HG03439 (cell line): ENCODE measurements at regions not wholly inside any gene's neighbourhood (a gene's known extent, or its start where the extent isn't known, plus 50 kb on each side); places are given as distances from the start of the nearest gene placed in this dataset.
A peak's percentile ranks its signal among the peaks of the same experiment; 100 is the strongest.

ENCODE experiments used
- ATAC-seq: cut with Tn5 transposase; IDR thresholded peaks from one replicate; pipeline ENCODE4 v1.9.1; 2021; ENCODE audit warnings: mild to moderate bottlenecking, moderate library complexity; ENCODE audit not compliant: unreplicated experiment

- ATAC-seq, result no peak
Observed at GRCh38 chr2:29974086-29974485, 52.7 kb upstream of the ALK start.

GRCh38 chr2:29977284-29977683 lies 55.9 kb upstream of the ALK start:
- ATAC-seq, result no peak

GRCh38 chr2:29981402-29981801 lies 60.0 kb upstream of the ALK start:
- no peak for ATAC-seq

- ATAC-seq, result no peak
Observed at GRCh38 chr2:29983308-29983707, 61.9 kb upstream of the ALK start.

- no peak for ATAC-seq
Observed at GRCh38 chr2:29987146-29987545, 65.8 kb upstream of the ALK start.

- ATAC-seq, result no peak
Observed at GRCh38 chr2:29990129-29990528, 68.7 kb upstream of the ALK start.

- no peak for ATAC-seq
Observed at GRCh38 chr2:29991086-29991485, 69.7 kb upstream of the ALK start.

- ATAC-seq, result no peak
Observed at GRCh38 chr2:29995241-29995640, 73.9 kb upstream of the ALK start.

- no peak for ATAC-seq
Observed at GRCh38 chr2:30003128-30003527, 81.7 kb upstream of the ALK start.

GRCh38 chr2:30022444-30023071 lies 101.2 kb upstream of the ALK start:
- ATAC-seq, result peak; percentile 81

- no peak for ATAC-seq
Observed at GRCh38 chr2:30024281-30024680, 102.9 kb upstream of the ALK start.

GRCh38 chr2:30026091-30027055 lies 105.0 kb upstream of the ALK start:
- no peak for ATAC-seq

- ATAC-seq, result no peak
Observed at GRCh38 chr2:30029804-30030203, 108.4 kb upstream of the ALK start.

- ATAC-seq, result no peak
Observed at GRCh38 chr2:30030361-30030760, 109.0 kb upstream of the ALK start.

- no peak for ATAC-seq
Observed at GRCh38 chr2:30031184-30031583, 109.8 kb upstream of the ALK start.

GRCh38 chr2:30034052-30034775 lies 112.6 kb upstream of the YPEL5 start:
- ATAC-seq, result no peak

- ATAC-seq, result no peak
Observed at GRCh38 chr2:30037016-30037415, 109.8 kb upstream of the YPEL5 start.

- no peak for ATAC-seq
Observed at GRCh38 chr2:30038419-30038818, 108.4 kb upstream of the YPEL5 start.

- no peak for ATAC-seq
Observed at GRCh38 chr2:30039101-30039500, 107.7 kb upstream of the YPEL5 start.

- ATAC-seq, result no peak
Observed at GRCh38 chr2:30040147-30040546, 106.7 kb upstream of the YPEL5 start.

- ATAC-seq, result no peak
Observed at GRCh38 chr2:30041884-30042283, 104.9 kb upstream of the YPEL5 start.

GRCh38 chr2:30046396-30046795 lies 100.4 kb upstream of the YPEL5 start:
- no peak for ATAC-seq
